Breast epithelium (tissue), 3 donors: ENCODE measurements at regions not wholly inside any gene's neighbourhood (a gene's known extent, or its start where the extent isn't known, plus 50 kb on each side); places are given as distances from the start of the nearest gene placed in this dataset.

ENCODE experiments used
- POLR2AphosphoS5 ChIP-seq, 3 donors: sonication (generic); formaldehyde crosslinking; IDR thresholded peaks; one replicate each; pipeline ENCODE4 v1.6.1; 2017; ENCODE audit warnings: antibody characterized with exemption in 3 of 3
- TF ChIP-seq, protein P1 (sequence below), 3 donors: fragments of 450-650 bp; IDR thresholded peaks; one replicate each; pipeline ENCODE4 v1.5.1; 2016 to 2017; ENCODE audit warnings: antibody characterized with exemption in 3 of 3, mild to moderate bottlenecking in 3 of 3, moderate library complexity in 3 of 3

DNA sequence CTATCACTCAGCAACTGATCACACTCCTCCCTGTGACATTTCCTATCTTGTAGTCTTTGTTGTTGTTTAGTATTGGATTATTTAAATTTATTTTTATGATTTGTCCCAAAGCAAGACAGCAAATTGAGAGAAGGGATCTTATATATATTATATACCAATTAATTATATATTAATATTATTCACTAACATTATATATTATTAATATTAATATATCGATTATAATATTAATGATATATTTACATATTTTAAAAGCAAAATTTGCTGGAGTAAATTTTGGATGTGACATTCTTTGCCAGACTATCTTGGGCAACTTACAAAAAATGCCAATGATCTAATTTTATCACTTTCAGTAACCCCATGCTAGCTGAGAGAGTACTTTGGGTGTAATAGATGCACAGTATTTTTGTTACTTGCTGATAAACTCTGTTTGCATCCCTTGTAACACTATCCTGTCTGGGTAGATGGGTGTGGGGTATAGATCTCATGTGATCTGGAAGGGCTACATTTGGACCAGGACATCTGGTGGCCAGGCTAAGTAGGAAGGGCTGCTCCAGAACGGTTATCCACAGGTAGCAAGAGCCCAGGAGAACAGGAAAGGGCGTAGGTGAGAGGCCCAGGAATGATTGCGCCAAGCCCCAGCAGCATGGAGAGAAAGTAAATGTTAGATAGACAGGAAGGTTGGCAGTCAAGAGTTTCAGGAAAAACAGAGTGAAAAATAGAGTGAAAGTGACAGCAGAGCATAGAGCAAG is 608.6 kb upstream of the KIRREL3 start:
- no peak for TF ChIP-seq POLR2AphosphoS5 (IDR thresholded peaks at IDR 0.05)
- TF ChIP-seq, protein P1, sequence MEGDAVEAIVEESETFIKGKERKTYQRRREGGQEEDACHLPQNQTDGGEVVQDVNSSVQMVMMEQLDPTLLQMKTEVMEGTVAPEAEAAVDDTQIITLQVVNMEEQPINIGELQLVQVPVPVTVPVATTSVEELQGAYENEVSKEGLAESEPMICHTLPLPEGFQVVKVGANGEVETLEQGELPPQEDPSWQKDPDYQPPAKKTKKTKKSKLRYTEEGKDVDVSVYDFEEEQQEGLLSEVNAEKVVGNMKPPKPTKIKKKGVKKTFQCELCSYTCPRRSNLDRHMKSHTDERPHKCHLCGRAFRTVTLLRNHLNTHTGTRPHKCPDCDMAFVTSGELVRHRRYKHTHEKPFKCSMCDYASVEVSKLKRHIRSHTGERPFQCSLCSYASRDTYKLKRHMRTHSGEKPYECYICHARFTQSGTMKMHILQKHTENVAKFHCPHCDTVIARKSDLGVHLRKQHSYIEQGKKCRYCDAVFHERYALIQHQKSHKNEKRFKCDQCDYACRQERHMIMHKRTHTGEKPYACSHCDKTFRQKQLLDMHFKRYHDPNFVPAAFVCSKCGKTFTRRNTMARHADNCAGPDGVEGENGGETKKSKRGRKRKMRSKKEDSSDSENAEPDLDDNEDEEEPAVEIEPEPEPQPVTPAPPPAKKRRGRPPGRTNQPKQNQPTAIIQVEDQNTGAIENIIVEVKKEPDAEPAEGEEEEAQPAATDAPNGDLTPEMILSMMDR (IDR thresholded peaks at IDR 0.05) = no peak
